ENCODE measurements at regions not wholly inside any gene's neighbourhood (a gene's known extent, or its start where the extent isn't known, plus 50 kb on each side); places are given as distances from the start of the nearest gene placed in this dataset.

GRCh38 chr4:41318839-41319530 is 62.3 kb downstream of the UCHL1 start:
- ChIA-PET POLR2A (ENCODE audit: partially characterized antibody) (no interaction called here), CTCF (ENCODE audit: partially characterized antibody) (no interaction called here)
- Histone ChIP-seq H3K9me3 (ENCODE audit: control insufficient read depth in 1 of 2, low read length in 2 of 2) (no peaks in the 10 kb centered on the region), H3K4me3 (ENCODE audit: low read length in 2 of 2) (no peak overlapping the region), H3K27me3 (ENCODE audit: insufficient read depth, low read length) (no peaks in the 10 kb centered on the region), H3K27ac (ENCODE audit: low read depth, low read length) (no peak overlapping the region), H3K4me1 (ENCODE audit: insufficient read depth, low read length) (no peaks in the 10 kb centered on the region), H3K36me3 (ENCODE audit: insufficient read depth, low read length) (no peaks in the 10 kb centered on the region)
- H3K36me3 Mint-ChIP-seq, result no peaks in the 10 kb centered on the region
- no peak overlapping the region for H3K27ac Mint-ChIP-seq
- H3K4me1 Mint-ChIP-seq, result no peaks in the 10 kb centered on the region
- intact Hi-C loops (cut with micrococcal nuclease), result no loop called here
- DNase-seq, result no peak
- H3K9me3 Mint-ChIP-seq, result peaks cover 0 to 10% (median 2%) of the 10 kb centered on the region in 8 donors
- peaks cover 0 to 3% of the 10 kb centered on the region in 2 donors for H3K27me3 Mint-ChIP-seq
- H3K4me3 Mint-ChIP-seq, result no peak overlapping the region

GRCh38 chr4:41319553-41319952 is 62.8 kb downstream of the UCHL1 start:
- H3K9me3 ChIP-seq (ENCODE audit: control insufficient read depth in 1 of 2, low read length in 2 of 2), result no peaks in the 10 kb centered on the region
- H3K36me3 ChIP-seq (ENCODE audit: insufficient read depth, low read length), result no peaks in the 10 kb centered on the region
- Mint-ChIP-seq H3K27me3 (peaks cover 0 to 3% of the 10 kb centered on the region in 2 donors), H3K4me1 (no peaks in the 10 kb centered on the region), H3K9me3 (peaks cover 0 to 10% (median 2%) of the 10 kb centered on the region in 8 donors), H3K4me3 (no peak overlapping the region), H3K36me3 (no peaks in the 10 kb centered on the region), H3K27ac (no peak overlapping the region)
- intact Hi-C loops (cut with micrococcal nuclease), result no loop called here
- H3K27ac ChIP-seq (ENCODE audit: low read depth, low read length), result no peak overlapping the region
- H3K4me3 ChIP-seq (ENCODE audit: low read length in 2 of 2), result no peak overlapping the region
- ChIA-PET CTCF (ENCODE audit: partially characterized antibody) (no interaction called here), POLR2A (ENCODE audit: partially characterized antibody) (no interaction called here)
- DNase-seq, result no peak
- no peaks in the 10 kb centered on the region for H3K27me3 ChIP-seq (ENCODE audit: insufficient read depth, low read length)
- H3K4me1 ChIP-seq (ENCODE audit: insufficient read depth, low read length), result no peaks in the 10 kb centered on the region

- intact Hi-C loops (cut with micrococcal nuclease), result no loop called here
- CTCF ChIA-PET (ENCODE audit: partially characterized antibody), result no interaction called here
- no peaks in the 10 kb centered on the region for H3K27me3 ChIP-seq (ENCODE audit: insufficient read depth, low read length)
- no peak overlapping the region for H3K27ac ChIP-seq (ENCODE audit: low read depth, low read length)
- no peaks in the 10 kb centered on the region for H3K4me1 ChIP-seq (ENCODE audit: insufficient read depth, low read length)
- Mint-ChIP-seq H3K36me3 (no peaks in the 10 kb centered on the region), H3K9me3 (peaks cover 0 to 10% (median 2%) of the 10 kb centered on the region in 8 donors), H3K27me3 (peaks cover 0 to 3% of the 10 kb centered on the region in 2 donors), H3K4me1 (no peaks in the 10 kb centered on the region), H3K27ac (no peak overlapping the region), H3K4me3 (no peak overlapping the region)
- no peak for DNase-seq
- no peaks in the 10 kb centered on the region for H3K9me3 ChIP-seq (ENCODE audit: control insufficient read depth in 1 of 2, low read length in 2 of 2)
- H3K36me3 ChIP-seq (ENCODE audit: insufficient read depth, low read length), result no peaks in the 10 kb centered on the region
- POLR2A ChIA-PET (ENCODE audit: partially characterized antibody), result no interaction called here
- no peak overlapping the region for H3K4me3 ChIP-seq (ENCODE audit: low read length in 2 of 2)
Measured at GRCh38 chr4:41320278-41320677, 63.5 kb downstream of the UCHL1 start.

GRCh38 chr4:41320786-41321185 is 64.1 kb downstream of the UCHL1 start:
- H3K27me3 Mint-ChIP-seq, result peaks cover 0 to 2% of the 10 kb centered on the region in 2 donors
- no peak overlapping the region for H3K27ac Mint-ChIP-seq

GRCh38 chr4:41321216-41321945 is 64.7 kb downstream of the UCHL1 start:
- H3K9me3 ChIP-seq (ENCODE audit: control insufficient read depth in 1 of 2, low read length in 2 of 2), result no peaks in the 10 kb centered on the region
- Mint-ChIP-seq H3K4me1 (no peaks in the 10 kb centered on the region), H3K27me3 (no peaks in the 10 kb centered on the region), H3K36me3 (no peaks in the 10 kb centered on the region), H3K4me3 (no peak overlapping the region), H3K9me3 (peaks cover 0 to 7% (median 0%) of the 10 kb centered on the region in 8 donors), H3K27ac (no peak overlapping the region)
- no peak overlapping the region for H3K4me3 ChIP-seq (ENCODE audit: low read length in 2 of 2)
- H3K27me3 ChIP-seq (ENCODE audit: insufficient read depth, low read length), result no peaks in the 10 kb centered on the region
- ChIA-PET POLR2A (ENCODE audit: partially characterized antibody) (no interaction called here), CTCF (ENCODE audit: partially characterized antibody) (no interaction called here)
- no peak overlapping the region for H3K27ac ChIP-seq (ENCODE audit: low read depth, low read length)
- no peaks in the 10 kb centered on the region for H3K4me1 ChIP-seq (ENCODE audit: insufficient read depth, low read length)
- intact Hi-C loops (cut with micrococcal nuclease), result no loop called here
- DNase-seq, result no peak
- no peaks in the 10 kb centered on the region for H3K36me3 ChIP-seq (ENCODE audit: insufficient read depth, low read length)

More at GRCh38 chr4:41320786-41321185, 64.1 kb downstream of the UCHL1 start:
- Histone ChIP-seq H3K4me3 (ENCODE audit: low read length in 2 of 2) (no peak overlapping the region), H3K27ac (ENCODE audit: low read depth, low read length) (no peak overlapping the region), H3K9me3 (ENCODE audit: control insufficient read depth in 1 of 2, low read length in 2 of 2) (no peaks in the 10 kb centered on the region), H3K4me1 (ENCODE audit: insufficient read depth, low read length) (no peaks in the 10 kb centered on the region), H3K36me3 (ENCODE audit: insufficient read depth, low read length) (no peaks in the 10 kb centered on the region), H3K27me3 (ENCODE audit: insufficient read depth, low read length) (no peaks in the 10 kb centered on the region)
- intact Hi-C loops (cut with micrococcal nuclease), result no loop called here
- H3K36me3 Mint-ChIP-seq, result no peaks in the 10 kb centered on the region
- ChIA-PET POLR2A (ENCODE audit: partially characterized antibody) (no interaction called here), CTCF (ENCODE audit: partially characterized antibody) (no interaction called here)
- no peak overlapping the region for H3K4me3 Mint-ChIP-seq
- no peaks in the 10 kb centered on the region for H3K4me1 Mint-ChIP-seq
- DNase-seq, result no peak
- peaks cover 0 to 8% (median under 1%) of the 10 kb centered on the region in 8 donors for H3K9me3 Mint-ChIP-seq

- intact Hi-C loops (cut with micrococcal nuclease), result no loop called here
- Mint-ChIP-seq H3K27ac (no peak overlapping the region), H3K36me3 (no peaks in the 10 kb centered on the region), H3K27me3 (no peaks in the 10 kb centered on the region), H3K4me3 (no peak overlapping the region), H3K9me3 (peaks cover 0 to 7% (median 0%) of the 10 kb centered on the region in 8 donors), H3K4me1 (no peaks in the 10 kb centered on the region)
- Histone ChIP-seq H3K27ac (ENCODE audit: low read depth, low read length) (no peak overlapping the region), H3K9me3 (ENCODE audit: control insufficient read depth in 1 of 2, low read length in 2 of 2) (no peaks in the 10 kb centered on the region), H3K36me3 (ENCODE audit: insufficient read depth, low read length) (no peaks in the 10 kb centered on the region), H3K4me1 (ENCODE audit: insufficient read depth, low read length) (no peaks in the 10 kb centered on the region), H3K27me3 (ENCODE audit: insufficient read depth, low read length) (no peaks in the 10 kb centered on the region), H3K4me3 (ENCODE audit: low read length in 2 of 2) (no peak overlapping the region)
- DNase-seq, result no peak
- ChIA-PET CTCF (ENCODE audit: partially characterized antibody) (no interaction called here), POLR2A (ENCODE audit: partially characterized antibody) (no interaction called here)
Measured at GRCh38 chr4:41322617-41323016, 65.9 kb downstream of the UCHL1 start.

GRCh38 chr4:41323179-41323578 is 66.5 kb downstream of the UCHL1 start:
- Histone ChIP-seq H3K27me3 (ENCODE audit: insufficient read depth, low read length) (no peaks in the 10 kb centered on the region), H3K4me1 (ENCODE audit: insufficient read depth, low read length) (no peaks in the 10 kb centered on the region), H3K36me3 (ENCODE audit: insufficient read depth, low read length) (no peaks in the 10 kb centered on the region), H3K4me3 (ENCODE audit: low read length in 2 of 2) (no peak overlapping the region), H3K9me3 (ENCODE audit: control insufficient read depth in 1 of 2, low read length in 2 of 2) (no peaks in the 10 kb centered on the region), H3K27ac (ENCODE audit: low read depth, low read length) (no peak overlapping the region)
- Mint-ChIP-seq H3K4me1 (no peaks in the 10 kb centered on the region), H3K36me3 (no peaks in the 10 kb centered on the region), H3K9me3 (peaks cover 0 to 7% (median under 1%) of the 10 kb centered on the region in 8 donors), H3K4me3 (no peak overlapping the region), H3K27ac (no peak overlapping the region), H3K27me3 (no peaks in the 10 kb centered on the region)
- CTCF ChIA-PET (ENCODE audit: partially characterized antibody), result no interaction called here
- POLR2A ChIA-PET (ENCODE audit: partially characterized antibody), result no interaction called here
- intact Hi-C loops (cut with micrococcal nuclease), result no loop called here
- DNase-seq, result no peak

Measured in CD4-positive, alpha-beta memory T cell (primary cell).